ENCODE measurements at regions not wholly inside any gene's neighbourhood (a gene's known extent, or its start where the extent isn't known, plus 50 kb on each side); places are given as distances from the start of the nearest gene placed in this dataset.

DNA sequence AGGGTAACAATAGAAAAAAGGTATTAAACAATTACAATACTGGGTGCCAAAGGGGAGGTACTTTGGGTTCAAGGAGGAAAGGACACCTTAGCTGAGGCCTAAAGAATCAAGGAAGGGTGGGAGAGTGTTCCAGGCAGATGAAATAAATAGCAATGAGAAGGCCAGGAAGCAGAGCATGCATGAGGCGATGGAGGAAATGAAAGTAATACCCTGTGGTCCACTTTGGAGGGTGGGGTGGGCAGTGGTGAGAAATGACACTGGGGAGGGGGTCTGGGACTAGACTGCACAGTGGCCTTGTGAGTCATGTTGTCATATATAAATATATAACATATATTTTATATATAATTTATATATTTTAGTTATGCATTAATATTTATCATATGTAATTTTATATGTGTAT lies 55.9 kb downstream of the BHLHE40 start:
- no peak overlapping the region for H3K4me3 ChIP-seq (ENCODE audit: low read depth, low read length)
- TF ChIP-seq CTCF (IDR thresholded peaks at IDR 0.05; ENCODE audit: low read depth, low read length) (no peak), POLR2A (IDR thresholded peaks at IDR 0.05; ENCODE audit: extremely low read depth, insufficient read length) (no peak), MYC (IDR thresholded peaks at IDR 0.05; ENCODE audit: low read depth, low read length) (no peak)
- TF ChIP-seq, protein P1, sequence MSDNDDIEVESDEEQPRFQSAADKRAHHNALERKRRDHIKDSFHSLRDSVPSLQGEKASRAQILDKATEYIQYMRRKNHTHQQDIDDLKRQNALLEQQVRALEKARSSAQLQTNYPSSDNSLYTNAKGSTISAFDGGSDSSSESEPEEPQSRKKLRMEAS (IDR thresholded peaks at IDR 0.05; ENCODE audit: low read depth, low read length), result no peak
- no peak for DNase-seq (ENCODE audit: low read depth)

DNA sequence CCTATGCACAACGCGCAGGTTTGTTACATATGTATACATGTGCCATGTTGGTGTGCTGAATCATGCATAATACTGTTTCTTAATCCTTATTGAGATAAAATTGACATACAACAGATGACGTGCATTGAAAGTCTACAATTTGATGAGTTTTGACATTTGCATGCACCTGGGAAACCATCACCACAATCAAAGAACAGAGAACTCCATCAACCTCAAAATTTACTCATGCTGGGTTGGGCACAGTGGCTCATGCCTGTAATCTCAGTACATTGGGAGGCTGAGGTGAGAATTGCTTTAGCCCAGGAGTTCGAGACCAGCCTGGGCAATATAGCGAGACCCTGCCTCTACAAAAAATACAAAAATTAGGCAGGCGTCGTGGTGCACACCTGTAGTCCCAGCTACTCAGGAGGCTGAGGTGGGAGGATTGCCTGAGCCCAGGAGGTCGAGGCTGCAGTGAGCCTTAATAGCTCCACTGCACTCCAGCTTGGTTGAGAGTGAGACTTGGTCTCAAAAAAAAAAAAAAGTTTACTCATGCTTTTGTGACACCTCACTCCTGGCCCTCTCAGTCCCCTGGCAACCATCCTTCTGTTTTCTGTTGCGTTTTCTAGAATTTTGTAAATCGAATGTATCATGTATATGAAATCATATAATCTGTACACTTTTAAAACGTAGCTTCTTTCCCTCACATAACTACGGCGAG lies 56.6 kb downstream of the BHLHE40 start:
- H3K4me3 ChIP-seq (ENCODE audit: low read depth, low read length), result no peak overlapping the region
- no peak for DNase-seq (ENCODE audit: low read depth)
- TF ChIP-seq MYC (IDR thresholded peaks at IDR 0.05; ENCODE audit: low read depth, low read length), result no peak
- TF ChIP-seq CTCF (IDR thresholded peaks at IDR 0.05; ENCODE audit: low read depth, low read length), result no peak
- no peak for TF ChIP-seq POLR2A (IDR thresholded peaks at IDR 0.05; ENCODE audit: extremely low read depth, insufficient read length)
- TF ChIP-seq, protein P1 (IDR thresholded peaks at IDR 0.05; ENCODE audit: low read depth, low read length), result no peak

GRCh38 chr3:5036392-5036766 lies 57.1 kb downstream of the BHLHE40 start:
- TF ChIP-seq CTCF (IDR thresholded peaks at IDR 0.05; ENCODE audit: low read depth, low read length) (no peak), MYC (IDR thresholded peaks at IDR 0.05; ENCODE audit: low read depth, low read length) (no peak), POLR2A (IDR thresholded peaks at IDR 0.05; ENCODE audit: extremely low read depth, insufficient read length) (no peak)
- TF ChIP-seq, protein P1 (IDR thresholded peaks at IDR 0.05; ENCODE audit: low read depth, low read length), result no peak
- H3K4me3 ChIP-seq (ENCODE audit: low read depth, low read length), result no peak overlapping the region
- no peak for DNase-seq (ENCODE audit: low read depth)

- no peak overlapping the region for H3K4me3 ChIP-seq (ENCODE audit: low read depth, low read length)
- TF ChIP-seq POLR2A (IDR thresholded peaks at IDR 0.05; ENCODE audit: extremely low read depth, insufficient read length) (no peak), CTCF (IDR thresholded peaks at IDR 0.05; ENCODE audit: low read depth, low read length) (no peak), MYC (IDR thresholded peaks at IDR 0.05; ENCODE audit: low read depth, low read length) (no peak)
- TF ChIP-seq, protein P1 (IDR thresholded peaks at IDR 0.05; ENCODE audit: low read depth, low read length), result no peak
- DNase-seq (ENCODE audit: low read depth), result peak; percentile 61
Measured at GRCh38 chr3:5036858-5037257, 57.6 kb downstream of the BHLHE40 start.

- DNase-seq (ENCODE audit: low read depth), result no peak
- no peak overlapping the region for H3K4me3 ChIP-seq (ENCODE audit: low read depth, low read length)
- TF ChIP-seq MYC (IDR thresholded peaks at IDR 0.05; ENCODE audit: low read depth, low read length) (no peak), POLR2A (IDR thresholded peaks at IDR 0.05; ENCODE audit: extremely low read depth, insufficient read length) (no peak), CTCF (IDR thresholded peaks at IDR 0.05; ENCODE audit: low read depth, low read length) (no peak)
- TF ChIP-seq, protein P1 (IDR thresholded peaks at IDR 0.05; ENCODE audit: low read depth, low read length), result no peak
Measured at GRCh38 chr3:5039585-5039984, 60.3 kb downstream of the BHLHE40 start.
